GM21576 (cell line): ENCODE measurements at regions not wholly inside any gene's neighbourhood (a gene's known extent, or its start where the extent isn't known, plus 50 kb on each side); places are given as distances from the start of the nearest gene placed in this dataset.

ENCODE experiments used
- ATAC-seq: cut with Tn5 transposase; IDR thresholded peaks from one replicate; pipeline ENCODE4 v1.9.1; 2021; ENCODE audit warnings: mild to moderate bottlenecking, moderate library complexity; ENCODE audit not compliant: unreplicated experiment

GRCh38 chr6:157769776-157770426 is 53.1 kb upstream of the SNX9 start:
- ATAC-seq = no peak

- no peak for ATAC-seq
Measured at GRCh38 chr6:157770946-157771345, 52.1 kb upstream of the SNX9 start.

- ATAC-seq = no peak
Measured at GRCh38 chr6:157772820-157773219, 50.2 kb upstream of the SNX9 start.
